Activated T-helper 17 cell treated with anti-CD3 and anti-CD28 coated beads, Interleukin-2, amount 50 U/mL, for 72 hours (primary cell): ENCODE measurements at regions not wholly inside any gene's neighbourhood (a gene's known extent, or its start where the extent isn't known, plus 50 kb on each side); places are given as distances from the start of the nearest gene placed in this dataset.
A peak's percentile ranks its signal among the peaks of the same experiment; 100 is the strongest.

ENCODE experiments used
- ATAC-seq: fragments of 150-1000 bp; cut with Tn5 transposase; replicated peaks from 2 replicates; pipeline ENCODE4 v1.10.0; 2021; ENCODE audit warnings: mild to moderate bottlenecking, moderate library complexity
- H3K27ac Mint-ChIP-seq: one replicate; pipeline ENCODE4 v1.8.0; 2022; ENCODE audit warnings: mixed read lengths
- H3K27me3 Mint-ChIP-seq: one replicate; pipeline ENCODE4 v1.8.0; 2022; ENCODE audit warnings: mixed read lengths
- H3K36me3 Mint-ChIP-seq: one replicate; pipeline ENCODE4 v1.8.0; 2022; ENCODE audit warnings: low read depth, mild to moderate bottlenecking, mixed read lengths
- H3K4me1 Mint-ChIP-seq: one replicate; pipeline ENCODE4 v1.8.0; 2022; ENCODE audit warnings: mixed read lengths
- H3K4me3 Mint-ChIP-seq: one replicate; pipeline ENCODE4 v1.8.0; 2022; ENCODE audit warnings: mild to moderate bottlenecking, mixed read lengths
- H3K9me3 Mint-ChIP-seq: one replicate; pipeline ENCODE4 v1.8.0; 2022; ENCODE audit warnings: mixed read lengths

DNA sequence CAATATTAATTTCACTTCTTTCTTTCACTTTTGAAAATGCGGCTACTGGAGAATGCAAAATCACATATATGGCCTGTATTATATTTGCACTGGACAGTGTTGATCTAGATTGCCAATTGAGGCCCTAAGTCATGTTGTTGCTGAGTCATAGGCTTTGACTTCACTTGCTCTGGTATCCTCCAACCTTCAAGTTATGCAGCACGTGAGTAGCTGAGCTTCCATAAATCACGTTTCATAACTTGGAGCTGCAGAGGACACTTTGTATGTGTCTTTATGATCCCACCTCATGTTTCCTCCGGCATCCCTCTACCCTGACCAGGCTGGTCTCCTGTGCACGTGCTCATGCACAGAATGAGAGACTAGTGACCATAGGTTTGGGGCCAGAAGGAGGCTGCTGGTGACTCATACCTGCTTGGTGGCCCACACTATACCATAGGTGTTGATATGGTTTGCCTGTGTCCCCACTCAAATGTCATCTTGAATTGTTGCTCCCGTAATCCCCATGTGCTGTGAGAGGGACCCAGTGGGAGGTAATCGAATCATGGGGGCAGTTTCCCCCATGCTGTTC is 103.0 kb upstream of the TSPAN2 start:
- H3K9me3 Mint-ChIP-seq, result no peaks in the 10 kb centered on the region
- H3K27me3 Mint-ChIP-seq, result peaks cover 28% of the 10 kb centered on the region
- no peak overlapping the region for H3K4me3 Mint-ChIP-seq
- no peak overlapping the region for H3K27ac Mint-ChIP-seq
- no peak for ATAC-seq
- H3K36me3 Mint-ChIP-seq, result no peaks in the 10 kb centered on the region
- no peaks in the 10 kb centered on the region for H3K4me1 Mint-ChIP-seq

- no peaks in the 10 kb centered on the region for H3K4me1 Mint-ChIP-seq
- no peak overlapping the region for H3K4me3 Mint-ChIP-seq
- peaks cover 28% of the 10 kb centered on the region for H3K27me3 Mint-ChIP-seq
- H3K36me3 Mint-ChIP-seq, result no peaks in the 10 kb centered on the region
- no peak overlapping the region for H3K27ac Mint-ChIP-seq
- no peaks in the 10 kb centered on the region for H3K9me3 Mint-ChIP-seq
- no peak for ATAC-seq
Observed at GRCh38 chr1:115191691-115192090, 102.4 kb upstream of the TSPAN2 start.

- H3K9me3 Mint-ChIP-seq, result no peaks in the 10 kb centered on the region
- no peaks in the 10 kb centered on the region for H3K36me3 Mint-ChIP-seq
- no peak overlapping the region for H3K4me3 Mint-ChIP-seq
- H3K4me1 Mint-ChIP-seq, result no peaks in the 10 kb centered on the region
- no peak for ATAC-seq
- peaks cover 29% of the 10 kb centered on the region for H3K27me3 Mint-ChIP-seq
- H3K27ac Mint-ChIP-seq, result no peak overlapping the region
Observed at GRCh38 chr1:115190540-115191170, 101.4 kb upstream of the TSPAN2 start.

GRCh38 chr1:115189814-115190539 is 100.7 kb upstream of the TSPAN2 start:
- H3K27ac Mint-ChIP-seq, result no peak overlapping the region
- ATAC-seq, result no peak
- H3K36me3 Mint-ChIP-seq, result no peaks in the 10 kb centered on the region
- no peaks in the 10 kb centered on the region for H3K9me3 Mint-ChIP-seq
- peaks cover 2% of the 10 kb centered on the region for H3K4me1 Mint-ChIP-seq
- no peak overlapping the region for H3K4me3 Mint-ChIP-seq
- H3K27me3 Mint-ChIP-seq, result peaks cover 29% of the 10 kb centered on the region

DNA sequence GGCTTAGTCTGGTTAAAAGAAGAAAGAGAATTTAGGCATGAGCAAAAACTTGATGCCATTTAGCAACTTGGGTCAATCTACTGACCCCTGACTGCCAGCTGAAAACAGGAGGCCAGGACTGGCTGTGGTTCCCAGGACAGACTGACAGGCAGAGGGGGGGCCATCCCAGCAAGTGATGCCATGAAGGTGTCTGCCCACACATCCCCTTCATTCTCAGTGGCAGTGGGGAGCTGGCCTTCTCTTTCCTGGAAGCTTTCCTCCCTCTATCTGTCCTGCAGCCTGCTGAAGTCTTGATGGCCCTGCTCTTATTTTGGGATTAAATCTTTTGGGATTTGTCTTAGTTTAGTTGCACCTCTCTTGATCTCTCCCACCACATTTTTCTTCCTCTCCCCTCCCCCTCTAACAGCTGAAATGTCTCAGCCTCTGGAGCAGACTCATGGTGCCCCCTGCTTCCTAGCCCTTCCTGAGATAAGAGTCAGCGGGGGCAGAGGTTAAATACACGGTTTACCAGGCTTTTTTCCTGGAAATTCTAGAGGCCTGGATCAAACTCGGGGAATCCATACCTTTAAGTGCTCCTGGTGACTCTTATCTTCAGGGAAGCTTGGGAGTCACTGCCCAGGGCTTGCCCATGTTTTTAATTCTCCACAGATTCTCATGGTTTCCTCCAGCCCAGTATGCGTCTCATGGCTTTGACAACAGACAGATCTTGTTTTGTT is 99.5 kb upstream of the TSPAN2 start:
- Mint-ChIP-seq H3K9me3 (no peaks in the 10 kb centered on the region), H3K4me1 (peaks cover 8% of the 10 kb centered on the region), H3K27me3 (peaks cover 22% of the 10 kb centered on the region), H3K27ac (no peak overlapping the region), H3K36me3 (no peaks in the 10 kb centered on the region), H3K4me3 (no peak overlapping the region)
- no peak for ATAC-seq

GRCh38 chr1:115186711-115187265 is 97.5 kb upstream of the TSPAN2 start:
- no peaks in the 10 kb centered on the region for H3K9me3 Mint-ChIP-seq
- ATAC-seq, result no peak
- H3K4me3 Mint-ChIP-seq, result no peak overlapping the region
- peaks cover 12% of the 10 kb centered on the region for H3K4me1 Mint-ChIP-seq
- H3K36me3 Mint-ChIP-seq, result no peaks in the 10 kb centered on the region
- H3K27me3 Mint-ChIP-seq, result peaks cover 23% of the 10 kb centered on the region
- no peak overlapping the region for H3K27ac Mint-ChIP-seq

GRCh38 chr1:115185336-115185735 is 96.0 kb upstream of the TSPAN2 start:
- no peak for ATAC-seq
- Mint-ChIP-seq H3K27me3 (peaks cover 19% of the 10 kb centered on the region), H3K36me3 (no peaks in the 10 kb centered on the region), H3K27ac (peak overlapping the region; percentile 71), H3K9me3 (no peaks in the 10 kb centered on the region), H3K4me1 (peaks cover 12% of the 10 kb centered on the region), H3K4me3 (peak overlapping the region; percentile 50)

GRCh38 chr1:115184951-115185331 is 95.6 kb upstream of the TSPAN2 start:
- H3K36me3 Mint-ChIP-seq, result no peaks in the 10 kb centered on the region
- H3K4me1 Mint-ChIP-seq, result peaks cover 12% of the 10 kb centered on the region
- H3K27me3 Mint-ChIP-seq, result peaks cover 19% of the 10 kb centered on the region
- no peak for ATAC-seq
- H3K9me3 Mint-ChIP-seq, result no peaks in the 10 kb centered on the region
- peak overlapping the region; percentile 50 for H3K4me3 Mint-ChIP-seq
- peak overlapping the region; percentile 71 for H3K27ac Mint-ChIP-seq

DNA sequence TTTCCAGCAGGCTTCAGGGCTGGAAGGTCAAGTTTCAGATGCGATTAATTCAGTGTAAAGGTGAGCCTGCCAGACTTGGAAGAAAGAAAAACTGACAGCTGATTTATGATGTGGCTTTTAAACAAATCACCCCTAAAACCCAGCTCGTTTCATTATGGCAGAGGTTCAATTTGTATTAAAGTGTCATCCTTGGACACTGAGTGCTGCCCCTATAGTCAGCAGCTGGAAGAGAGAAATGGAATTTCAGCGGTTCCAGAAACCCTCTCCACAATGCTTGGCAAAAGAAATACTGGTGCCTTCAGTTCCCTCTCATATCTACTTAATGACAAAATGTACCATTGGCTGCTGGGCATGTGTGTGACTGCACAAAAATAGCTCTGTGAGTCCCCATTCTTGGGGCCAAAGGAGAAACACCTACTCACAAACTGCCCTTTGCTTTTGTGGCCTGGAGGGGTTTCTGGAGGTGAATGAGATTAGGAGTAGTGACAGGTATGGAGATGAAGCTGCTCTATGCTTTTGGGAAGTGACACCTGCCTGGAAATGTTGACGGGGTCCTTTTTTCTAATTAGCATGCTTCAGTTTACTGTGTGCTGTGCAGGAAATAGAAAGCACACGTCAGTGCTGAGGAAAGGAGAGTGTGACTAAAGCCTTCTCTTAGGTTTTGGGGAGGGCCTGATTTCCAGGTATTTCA is 95.1 kb upstream of the TSPAN2 start:
- Mint-ChIP-seq H3K36me3 (no peaks in the 10 kb centered on the region), H3K4me3 (peak overlapping the region; percentile 50), H3K27me3 (peaks cover 19% of the 10 kb centered on the region), H3K27ac (peak overlapping the region; percentile 71), H3K4me1 (peaks cover 12% of the 10 kb centered on the region), H3K9me3 (no peaks in the 10 kb centered on the region)
- ATAC-seq, result peak; percentile 91

DNA sequence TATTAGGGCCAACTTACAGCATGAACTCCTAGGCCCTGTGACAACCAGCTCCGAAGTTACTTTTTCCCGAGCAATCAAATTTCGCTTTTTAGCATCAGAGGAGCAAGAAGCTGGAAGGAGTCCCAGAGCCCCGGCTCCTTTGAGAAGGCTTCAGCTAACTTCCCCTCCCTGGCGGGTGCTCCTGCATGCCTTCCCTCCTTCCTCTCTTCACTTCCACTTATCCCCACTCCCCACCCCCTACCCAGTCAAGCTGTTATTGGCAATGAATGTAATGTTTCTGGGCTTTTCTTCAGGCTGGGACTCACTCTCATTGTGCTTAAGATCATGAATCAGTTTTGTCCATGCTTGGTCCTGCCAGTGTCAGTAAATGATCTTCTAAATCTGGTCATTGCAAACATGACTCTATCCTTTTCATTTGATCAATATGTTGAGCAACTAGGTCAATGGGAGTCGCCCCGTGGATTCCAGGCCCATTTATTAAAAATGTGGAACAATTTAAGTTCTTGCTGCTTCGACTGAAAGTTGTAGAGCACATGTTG is 94.5 kb upstream of the TSPAN2 start:
- Mint-ChIP-seq H3K4me3 (peak overlapping the region; percentile 50), H3K4me1 (peaks cover 12% of the 10 kb centered on the region), H3K27ac (peak overlapping the region; percentile 71), H3K27me3 (peaks cover 14% of the 10 kb centered on the region), H3K36me3 (no peaks in the 10 kb centered on the region), H3K9me3 (no peaks in the 10 kb centered on the region)
- no peak for ATAC-seq

- Mint-ChIP-seq H3K4me1 (peaks cover 12% of the 10 kb centered on the region), H3K36me3 (no peaks in the 10 kb centered on the region), H3K9me3 (no peaks in the 10 kb centered on the region), H3K27ac (peak overlapping the region; percentile 71), H3K27me3 (peaks cover 14% of the 10 kb centered on the region), H3K4me3 (no peak overlapping the region)
- ATAC-seq, result no peak
Observed at GRCh38 chr1:115183158-115183557, 93.9 kb upstream of the TSPAN2 start.

- Mint-ChIP-seq H3K36me3 (no peaks in the 10 kb centered on the region), H3K27ac (no peak overlapping the region), H3K4me3 (no peak overlapping the region), H3K4me1 (peaks cover 12% of the 10 kb centered on the region), H3K9me3 (no peaks in the 10 kb centered on the region), H3K27me3 (peaks cover 8% of the 10 kb centered on the region)
- no peak for ATAC-seq
Observed at GRCh38 chr1:115182012-115182715, 92.9 kb upstream of the TSPAN2 start.

DNA sequence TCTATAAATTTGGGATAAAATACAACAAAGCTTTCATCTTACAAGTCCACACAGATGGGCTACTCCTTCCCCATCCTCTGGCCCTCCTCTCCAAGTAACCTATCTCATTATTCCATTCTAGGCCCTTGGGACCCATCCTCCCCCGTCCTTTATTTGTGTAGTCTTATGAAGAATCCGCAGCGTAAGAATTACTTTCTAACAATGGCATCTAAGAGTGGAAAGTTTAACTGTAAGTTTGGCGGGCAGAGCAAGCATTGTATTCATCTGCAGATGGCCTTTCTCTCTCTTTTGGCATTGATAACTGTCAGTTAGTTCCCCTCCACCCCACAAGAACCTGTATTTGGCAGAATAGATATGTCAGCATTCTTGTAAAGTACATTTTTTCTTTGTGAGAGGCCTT is 91.9 kb upstream of the TSPAN2 start:
- peaks cover 12% of the 10 kb centered on the region for H3K4me1 Mint-ChIP-seq
- H3K4me3 Mint-ChIP-seq, result no peak overlapping the region
- H3K36me3 Mint-ChIP-seq, result no peaks in the 10 kb centered on the region
- H3K27ac Mint-ChIP-seq, result no peak overlapping the region
- no peak for ATAC-seq
- no peaks in the 10 kb centered on the region for H3K9me3 Mint-ChIP-seq
- peaks cover 6% of the 10 kb centered on the region for H3K27me3 Mint-ChIP-seq
